ENCODE measurements at regions not wholly inside any gene's neighbourhood (a gene's known extent, or its start where the extent isn't known, plus 50 kb on each side); places are given as distances from the start of the nearest gene placed in this dataset.
"Not testable (repeated sequence)": the region's sequence is repeated elsewhere in the genome, so short reads cannot be mapped to it uniquely, and the experiment has no call there.

DNA sequence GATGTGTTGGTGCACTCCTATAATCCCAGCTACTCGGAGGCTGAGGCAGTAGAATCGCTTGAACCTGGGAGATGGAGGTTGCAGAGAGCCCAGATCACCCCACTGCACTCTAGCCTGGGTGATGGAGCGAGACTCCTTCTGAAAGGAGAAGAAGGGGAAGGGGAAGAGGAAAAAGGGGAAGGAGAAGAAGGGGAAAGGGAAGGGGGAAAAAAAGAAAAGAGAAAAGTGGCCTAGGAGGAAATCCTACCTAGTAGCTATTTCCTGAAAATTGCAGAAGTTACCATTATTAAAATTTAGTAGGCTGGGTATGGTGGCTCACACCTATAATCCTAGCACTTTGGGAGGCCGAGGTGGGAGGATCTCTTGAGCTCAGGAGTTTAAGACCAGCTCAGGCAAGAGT, 67.4 kb downstream of the ARRDC3 start:
- no peak for DNase-seq

GRCh38 chr5:91313757-91314673, 69.1 kb downstream of the ARRDC3 start:
- peak; percentile 62 for DNase-seq

GRCh38 chr5:91312698-91313097, 70.4 kb downstream of the ARRDC3 start:
- DNase-seq = no peak

- peak; percentile 56 for DNase-seq
Observed at GRCh38 chr5:91311697-91312501, 71.2 kb downstream of the ARRDC3 start.

GRCh38 chr5:91311168-91311696, 71.9 kb downstream of the ARRDC3 start:
- DNase-seq = no peak

DNA sequence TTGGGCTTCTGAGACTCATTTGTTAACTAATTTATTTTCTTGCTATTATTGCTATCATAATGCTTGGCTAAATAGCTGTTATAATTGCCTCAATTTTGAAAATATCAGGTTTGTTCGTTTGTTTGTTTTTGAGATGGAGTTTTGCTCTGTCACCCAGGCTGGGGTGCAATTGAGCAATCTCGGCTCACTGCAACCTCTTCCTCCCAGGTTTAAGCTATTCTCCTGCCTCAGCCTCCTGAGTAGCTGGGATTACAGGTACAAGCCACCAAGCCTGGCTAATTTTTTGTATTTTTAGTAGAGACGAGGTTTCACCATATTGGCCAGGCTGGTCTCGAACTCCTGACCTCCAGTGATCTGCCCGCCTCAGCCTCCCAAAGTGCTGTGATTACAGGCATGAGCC, 75.0 kb downstream of the ARRDC3 start:
- not testable (repeated sequence) for DNase-seq

- no peak for DNase-seq
Observed at GRCh38 chr5:91307048-91307447, 76.1 kb downstream of the ARRDC3 start.

DNA sequence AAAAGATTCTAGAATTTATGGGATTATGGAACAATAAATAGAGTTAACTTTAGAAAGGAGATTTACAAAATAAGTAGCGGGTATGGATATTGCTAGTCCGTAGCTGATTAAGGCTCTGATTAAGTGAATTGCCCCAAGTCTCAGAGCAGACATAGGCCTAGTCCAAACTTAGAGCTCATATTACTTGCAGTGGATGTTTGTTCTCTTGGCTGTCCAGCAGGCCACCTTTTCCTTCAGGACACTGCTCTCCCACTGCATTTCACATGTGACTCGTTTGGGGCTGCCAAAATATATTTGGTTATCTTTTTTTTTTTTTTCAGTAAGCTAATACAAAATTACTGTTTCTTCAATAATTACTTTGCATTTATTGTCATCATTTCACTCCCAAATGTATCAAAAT, 76.6 kb downstream of the ARRDC3 start:
- no peak for DNase-seq

GRCh38 chr5:91305640-91306039, 77.5 kb downstream of the ARRDC3 start:
- DNase-seq = no peak

GRCh38 chr5:91304015-91304414, 79.1 kb downstream of the ARRDC3 start:
- DNase-seq = not testable (repeated sequence)

- no peak for DNase-seq
Observed at GRCh38 chr5:91302958-91303357, 80.2 kb downstream of the ARRDC3 start.

DNA sequence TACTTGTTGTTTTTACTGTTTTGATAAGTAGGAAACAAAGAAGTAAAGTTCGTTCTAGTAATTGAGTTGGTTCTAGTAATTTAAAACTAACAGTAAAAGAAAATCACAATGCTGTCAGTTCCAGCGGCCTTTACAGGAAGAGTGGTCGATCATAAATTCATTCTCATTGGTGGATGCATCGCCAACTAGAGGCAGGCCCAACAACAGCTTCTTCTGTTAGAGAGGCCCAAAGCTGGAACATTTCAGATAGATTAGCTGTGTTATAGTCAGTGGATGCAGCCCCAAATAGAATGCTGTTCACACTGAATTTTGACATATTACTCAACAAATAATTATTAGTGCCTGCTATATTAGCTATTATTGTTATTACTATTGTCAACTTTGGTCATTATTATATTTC, 80.8 kb downstream of the ARRDC3 start:
- no peak for DNase-seq

DNA sequence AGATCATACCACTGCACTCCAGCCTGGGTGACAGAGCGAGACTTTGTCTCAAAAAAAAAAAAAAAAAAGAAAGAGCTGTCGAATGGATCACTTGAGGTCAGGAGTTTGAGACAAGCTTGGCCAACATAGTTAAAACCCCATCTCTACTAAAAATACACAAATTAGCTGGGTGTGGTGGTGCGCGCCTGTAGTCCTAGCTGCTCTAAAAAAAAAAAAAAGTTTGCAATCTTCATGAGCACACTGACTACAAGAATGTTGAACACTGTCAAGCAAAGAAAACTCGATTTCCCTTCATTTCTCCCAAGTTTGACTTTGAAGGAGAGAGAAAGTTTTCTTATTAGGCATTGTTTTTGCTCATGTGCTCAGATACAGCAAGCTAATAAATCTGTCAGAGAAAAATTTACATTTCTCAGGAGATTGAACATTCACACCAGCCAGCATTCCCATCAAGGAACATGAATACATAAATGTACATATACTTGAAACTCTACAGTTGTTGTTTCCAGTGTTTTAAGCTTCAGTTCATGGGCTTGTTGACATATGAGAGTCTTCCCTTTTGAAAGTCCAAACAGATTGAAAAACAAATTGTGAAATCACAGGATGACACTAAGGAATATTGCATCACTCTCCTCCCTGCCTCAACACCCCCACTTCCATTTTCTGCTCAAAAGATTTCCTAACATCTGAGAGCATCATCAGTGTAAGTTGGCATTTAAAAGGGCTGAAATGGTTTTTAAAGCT, 81.8 kb downstream of the ARRDC3 start:
- DNase-seq = no peak

DNA sequence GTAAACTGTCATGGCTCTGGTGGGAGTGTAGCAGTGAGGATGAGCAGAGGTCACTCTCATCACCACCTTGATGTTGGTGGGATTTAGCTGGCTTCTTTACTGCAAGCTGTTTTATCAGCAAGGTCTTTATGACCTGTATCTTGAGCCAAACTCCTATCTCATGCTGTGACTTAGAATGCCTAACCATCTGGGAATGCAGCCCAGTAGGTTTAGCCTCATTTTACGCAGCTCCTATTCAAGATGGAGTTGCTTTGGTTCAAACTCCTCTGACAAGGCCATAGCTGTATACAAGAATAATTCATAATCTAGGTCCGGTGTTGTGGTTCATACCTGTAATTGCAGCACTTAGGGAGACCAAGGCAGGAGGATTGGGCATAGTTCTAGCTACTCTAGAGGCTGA, 85.1 kb downstream of the ARRDC3 start:
- no peak for DNase-seq

GRCh38 chr5:91296674-91297143, 86.4 kb downstream of the ARRDC3 start:
- DNase-seq = no peak

DNA sequence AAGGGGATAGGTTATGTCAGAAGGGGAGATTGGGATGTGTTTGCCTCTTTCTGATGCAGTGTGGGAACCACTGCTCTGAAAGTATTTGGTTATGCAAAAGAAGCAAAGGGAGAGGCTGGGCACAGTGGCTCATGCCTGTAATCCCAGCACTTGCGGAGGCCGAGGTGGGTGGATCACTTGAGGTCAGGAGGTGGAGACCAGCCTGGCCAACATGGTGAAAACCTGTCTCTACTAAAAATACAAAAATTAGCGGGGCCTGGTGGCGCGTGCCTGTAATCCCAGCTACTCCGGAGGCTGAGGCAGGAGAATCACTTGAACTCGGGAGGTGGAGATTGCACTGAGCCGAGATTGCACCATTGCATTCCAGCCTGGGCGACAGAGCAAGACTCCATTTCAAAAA, 87.0 kb downstream of the ARRDC3 start:
- not testable (repeated sequence) for DNase-seq

DNA sequence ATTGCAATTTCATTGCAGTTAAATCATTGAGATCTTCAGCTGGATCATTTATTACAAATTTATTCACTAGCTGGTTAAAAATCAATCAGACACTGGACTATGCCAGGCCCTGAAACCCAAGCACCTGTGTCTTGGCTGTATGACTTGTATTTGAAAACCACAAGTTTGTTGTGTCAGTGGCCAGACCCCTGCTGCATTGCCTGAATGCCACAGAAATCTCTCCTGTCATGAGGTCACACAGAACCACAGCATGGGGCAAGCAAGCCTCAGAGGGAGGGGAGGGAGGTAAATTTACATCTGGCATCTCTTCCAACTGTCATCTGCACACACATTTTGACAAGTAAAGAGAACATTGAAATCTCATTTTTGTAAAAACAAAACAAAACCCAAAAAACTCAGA, 90.0 kb downstream of the ARRDC3 start:
- no peak for DNase-seq

- no peak for DNase-seq
Observed at GRCh38 chr5:91291628-91292569, 91.2 kb downstream of the ARRDC3 start.

GRCh38 chr5:91288118-91288916, 94.8 kb downstream of the ARRDC3 start:
- no peak for DNase-seq

- not testable (repeated sequence) for DNase-seq
Observed at GRCh38 chr5:91285062-91285461, 98.1 kb downstream of the ARRDC3 start.

DNA sequence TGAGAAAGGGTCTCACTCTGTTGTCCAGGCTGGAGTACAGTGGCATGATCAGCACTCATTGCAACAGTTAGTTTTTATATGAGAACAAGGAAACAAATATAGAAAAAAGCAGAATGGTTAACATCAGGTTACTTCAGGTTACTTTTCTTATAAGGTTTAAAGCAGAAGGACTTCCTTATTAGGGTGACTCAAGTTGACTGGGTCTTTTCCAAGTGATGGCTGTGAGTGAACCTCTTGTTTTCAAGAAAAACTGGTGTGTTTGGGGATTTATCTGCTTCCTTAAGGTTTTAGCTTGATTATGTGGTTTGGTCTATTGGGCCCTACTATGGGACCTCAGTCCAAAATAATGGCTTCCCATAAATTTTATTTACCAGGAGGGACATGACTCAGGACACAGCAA, 99.2 kb downstream of the ARRDC3 start:
- no peak for DNase-seq

All from activated CD4-positive, CD25-positive, alpha-beta regulatory T cell treated with anti-CD3 and anti-CD28 coated beads, Interleukin-2, amount 50 U/mL, for 72 hours (primary cell).